K562 (cell line): ENCODE measurements at regions not wholly inside any gene's neighbourhood (a gene's known extent, or its start where the extent isn't known, plus 50 kb on each side); places are given as distances from the start of the nearest gene placed in this dataset.

Source experiments
- ATAC-seq: fragments of 200-7000 bp; cut with Tn5 transposase; 3 replicates; pipeline ENCODE4 v1.9.1; 2020; ENCODE audit warnings: moderate library complexity
- BruUV-seq: library from RNA; stranded (reverse); fragments of 400-500 nt; replicated peaks from 2 replicates; lab custom pipeline; 2021; lab: Mats Ljungman, UMichigan
- CTCF ChIA-PET: fragments of 300-600 bp; formaldehyde crosslinking; extraction: SDS; loops from one replicate; lab custom pipeline; 2021; ENCODE audit warnings: low intra/inter-chr PET ratio; lab: Yijun Ruan, JAX
- POLR2A ChIA-PET: fragments of 300-600, 350-650 bp; sonication (Branson Sonifier 250); formaldehyde crosslinking; extraction: SDS; loops from one replicate; lab custom pipeline; 2021; ENCODE audit warnings: antibody characterized with exemption, inconsistent platforms; lab: Yijun Ruan, JAX
- DNase-seq, 4 experiments: peaks; one replicate each; pipeline versions ENCODE4 v3.0.0 to v3.0.0-alpha.2; 2011 to 2018; ENCODE audit warnings: low spot score in 3 of 4, mixed read lengths in 3 of 4; ENCODE audit errors: extremely low read depth in 1 of 4
- FAIRE-seq: peaks from 2 replicates; lab custom pipeline; 2011; peaks lifted over from hg19 to GRCh38; lab: Jason Lieb, UNC
- H2AFZ ChIP-seq: 2 replicates; pipeline ENCODE4 v1.6.0; 2011; ENCODE audit warnings: low read depth, low read length, control low read depth, inconsistent platforms
- H3K27ac ChIP-seq: fragments of 200-600 bp; 3 replicates; pipeline ENCODE4 v1.8.0; 2011; ENCODE audit warnings: low read depth, mild to moderate bottlenecking, control low read depth, inconsistent platforms, low read length, moderate library complexity, mixed read lengths; ENCODE audit errors: extremely low read depth
- H3K27me3 ChIP-seq, 2 experiments: fragments of 300-600 bp in 1 of 2; 2 replicates in 1 of 2; 3 replicates in 1 of 2; pipeline versions ENCODE4 v1.6.0 to v1.8.0; 2011; ENCODE audit warnings: inconsistent platforms in 2 of 2, low read length in 2 of 2, mild to moderate bottlenecking in 1 of 2, mixed read lengths in 1 of 2, moderate library complexity in 1 of 2; ENCODE audit not compliant: control insufficient read depth in 2 of 2, insufficient read depth in 2 of 2
- H3K36me3 ChIP-seq: fragments of 300-600 bp; 3 replicates; pipeline ENCODE4 v1.8.0; 2011; ENCODE audit warnings: mild to moderate bottlenecking, low read length, inconsistent platforms; ENCODE audit not compliant: control insufficient read depth, insufficient read depth
- H3K4me1 ChIP-seq, 2 experiments: fragments of 200-600 bp in 1 of 2; replicated peaks in 1 of 2; 2 replicates in 1 of 2; 3 replicates in 1 of 2; pipeline versions ENCODE4 v1.5.1 to v1.8.0; 2011; ENCODE audit warnings: inconsistent platforms in 2 of 2, low read length in 2 of 2, mild to moderate bottlenecking in 1 of 2, mixed read lengths in 1 of 2, moderate library complexity in 1 of 2; ENCODE audit not compliant: control insufficient read depth in 2 of 2, insufficient read depth in 2 of 2
- H3K4me2 ChIP-seq: 2 replicates; pipeline ENCODE4 v1.6.1; 2011; ENCODE audit warnings: low read length, control low read depth, inconsistent platforms, mixed read lengths; ENCODE audit not compliant: insufficient read depth
- H3K4me3 ChIP-seq: fragments of 200-600 bp; sonication (generic), shearing (Covaris generic); 2 replicates; pipeline ENCODE4 v1.5.1; 2016; ENCODE audit warnings: control low read depth, inconsistent platforms
- H3K79me2 ChIP-seq: fragments of 200-600 bp; 3 replicates; pipeline ENCODE4 v1.8.0; 2011; ENCODE audit warnings: low read length, inconsistent platforms; ENCODE audit not compliant: control insufficient read depth, insufficient read depth
- H3K9ac ChIP-seq, 2 experiments: 2 replicates each; pipeline versions ENCODE4 v1.6.0 to v1.6.1; 2011; ENCODE audit warnings: low read depth in 2 of 2, low read length in 2 of 2, control low read depth in 1 of 2, inconsistent platforms in 1 of 2, mild to moderate bottlenecking in 1 of 2, mixed read lengths in 1 of 2; ENCODE audit not compliant: insufficient read depth in 1 of 2
- H3K9me1 ChIP-seq: one replicate; pipeline ENCODE4 v1.6.0; 2011; ENCODE audit warnings: inconsistent platforms, mild to moderate bottlenecking, low read length, moderate library complexity; ENCODE audit not compliant: control insufficient read depth, insufficient read depth
- H3K9me3 ChIP-seq: replicated peaks from 2 replicates; pipeline ENCODE4 v1.5.1; 2011; ENCODE audit warnings: low read depth, low read length, inconsistent platforms; ENCODE audit not compliant: control insufficient read depth, insufficient read depth
- H4K20me1 ChIP-seq: replicated peaks from 2 replicates; pipeline ENCODE4 v1.6.1; 2011; ENCODE audit warnings: low read length, inconsistent platforms, mixed read lengths; ENCODE audit not compliant: control insufficient read depth, insufficient read depth
- BACH1 ChIP-seq: fragments of 200-800 bp; sonication (Bioruptor generic); IDR thresholded peaks from 2 replicates; pipeline ENCODE4 v1.6.1; 2016; ENCODE audit warnings: missing genetic modification characterization, missing compliant biosample characterization
- BCL6 ChIP-seq: fragments of 250-450 bp; sonication (Bioruptor Pico); IDR thresholded peaks from 2 replicates; pipeline ENCODE4 v1.4.0; 2020
- E2F3 ChIP-seq: fragments of 250-450 bp; sonication (Bioruptor Pico); IDR thresholded peaks from 2 replicates; pipeline ENCODE4 v1.4.0; 2020; ENCODE audit warnings: mild to moderate bottlenecking
- FOXA3 ChIP-seq, 2 experiments: fragments of 450-650 bp in 1 of 2; sonication (generic) in 1 of 2; formaldehyde crosslinking; IDR thresholded peaks in 1 of 2; conservative IDR thresholded peaks in 1 of 2; 2 replicates each; pipeline versions ENCODE4 v1.4.0 to v1.8.0; 2020 to 2022; ENCODE audit warnings: mild to moderate bottlenecking in 2 of 2, missing genetic modification reagents in 1 of 2
- MAFF ChIP-seq: IDR thresholded peaks from 2 replicates; pipeline ENCODE4 v1.6.1; 2012; ENCODE audit warnings: low read length, improper control_type of control experiment
- U2AF2 ChIP-seq: fragments of 200-400 bp; formaldehyde crosslinking; optimal IDR thresholded peaks from 2 replicates; pipeline ENCODE3; 2017; ENCODE audit warnings: low read depth, mild to moderate bottlenecking, low read length
- ZEB2 ChIP-seq: fragments of 450-650 bp; IDR thresholded peaks from 2 replicates; pipeline ENCODE4 v1.6.1; 2016
- WGBS: fragments of 100-300 bp; shearing (Covaris generic); methylation state at CpG from one replicate; pipeline ENCODE4 v1.1.6; 2016; ENCODE audit warnings: low coverage, mixed read lengths; ENCODE audit not compliant: insufficient coverage; ENCODE audit errors: missing lambda C conversion rate; 5-methylcytosine and 5-hydroxymethylcytosine counted together
- in situ Hi-C: fragments of 300-500 bp; cut with MboI; formaldehyde crosslinking; loops from 4 replicates; pipeline ENCODE4 v1.15.0; 2018; ENCODE audit warnings: inconsistent platforms, mixed read lengths
- intact Hi-C: fragments of 100-400 bp; cut with micrococcal nuclease; formaldehyde crosslinking; loops from 2 replicates; pipeline ENCODE4 v1.14.2; 2022
- TF ChIP-seq, protein P1 (sequence below): sonication (generic); formaldehyde crosslinking; IDR thresholded peaks from 2 replicates; pipeline ENCODE4 v1.8.0; 2023; ENCODE audit warnings: mild to moderate bottlenecking, missing genetic modification reagents

DNA sequence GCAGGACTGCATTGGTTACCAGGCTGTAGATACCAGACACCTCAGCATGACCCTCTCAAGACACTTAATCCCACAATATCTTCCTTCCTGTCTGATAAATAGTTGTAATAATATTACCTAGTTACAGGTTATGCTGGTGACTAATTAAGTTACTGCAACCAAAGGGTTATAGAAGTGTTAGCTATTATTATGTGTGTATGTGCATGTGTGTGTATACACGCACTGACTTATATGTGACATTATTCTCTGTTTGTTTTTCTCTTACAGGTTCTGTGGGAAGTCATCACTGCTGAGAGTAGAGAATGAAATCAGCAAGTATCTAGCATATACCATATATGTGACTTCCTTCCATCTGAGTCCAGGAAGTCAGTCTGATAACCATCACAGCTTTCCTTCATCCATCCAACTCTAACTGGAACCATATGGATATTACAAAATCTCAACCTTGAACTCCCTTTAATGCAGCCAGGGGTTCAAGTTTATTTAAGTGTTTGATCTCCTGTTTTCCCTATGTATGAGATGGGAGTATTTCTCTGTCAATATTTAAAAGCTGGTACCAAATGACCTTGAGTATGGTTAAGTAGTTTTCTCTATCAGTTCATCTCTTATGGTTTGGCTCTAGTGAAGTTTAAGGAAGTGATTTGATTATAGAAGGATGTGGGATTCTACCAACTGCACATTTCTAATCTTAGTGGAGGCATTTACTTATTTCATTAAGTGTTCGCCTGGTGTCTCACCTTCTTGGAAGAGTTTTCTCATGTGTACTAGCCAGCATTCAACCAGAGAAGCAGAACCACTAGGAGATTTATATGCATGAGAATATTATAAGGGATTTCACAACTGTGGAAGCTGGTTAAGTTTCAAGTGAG lies 313.2 kb downstream of the HIVEP2 start:
- no peak for FAIRE-seq
- intact Hi-C loops (no loop called here), in situ Hi-C loops (no loop called here)
- no peak for DNase-seq
- H3K79me2 ChIP-seq = no peaks in the 10 kb centered on the region
- H3K9me3 ChIP-seq = no peaks in the 10 kb centered on the region
- no peaks in the 10 kb centered on the region for H4K20me1 ChIP-seq
- no peak overlapping the region for H3K27ac ChIP-seq
- H3K4me3 ChIP-seq = no peak overlapping the region
- ChIA-PET POLR2A (interaction anchor here (0.7 kb wide), 1 partner anchor 16 kb away, joined by 4 read pairs; no protein-coding TSS in a partner anchor), CTCF (no interaction called here)
- 3% methylated on average over 2 of the region's 2 CpGs for WGBS
- no peak for ATAC-seq
- no peaks in the 10 kb centered on the region for H3K27me3 ChIP-seq
- no peaks in the 10 kb centered on the region for H3K4me1 ChIP-seq
- H2AFZ ChIP-seq = no peak overlapping the region
- H3K4me2 ChIP-seq = no peak overlapping the region
- H3K9me1 ChIP-seq = no peaks in the 10 kb centered on the region
- H3K36me3 ChIP-seq = no peaks in the 10 kb centered on the region
- no peak overlapping the region for H3K9ac ChIP-seq
- TF ChIP-seq MAFF (no peak), BACH1 (tag) (no peak), BCL6 (CRISPR knock-in tag) (no peak), E2F3 (no peak), FOXA3 (CRISPR knock-in tag; conservative IDR thresholded peaks at IDR 0.05 in 1 of 2, IDR thresholded peaks at IDR 0.05 in 1 of 2) (no peak), U2AF2 (no peak), ZEB2 (no peak)
- TF ChIP-seq, protein P1, sequence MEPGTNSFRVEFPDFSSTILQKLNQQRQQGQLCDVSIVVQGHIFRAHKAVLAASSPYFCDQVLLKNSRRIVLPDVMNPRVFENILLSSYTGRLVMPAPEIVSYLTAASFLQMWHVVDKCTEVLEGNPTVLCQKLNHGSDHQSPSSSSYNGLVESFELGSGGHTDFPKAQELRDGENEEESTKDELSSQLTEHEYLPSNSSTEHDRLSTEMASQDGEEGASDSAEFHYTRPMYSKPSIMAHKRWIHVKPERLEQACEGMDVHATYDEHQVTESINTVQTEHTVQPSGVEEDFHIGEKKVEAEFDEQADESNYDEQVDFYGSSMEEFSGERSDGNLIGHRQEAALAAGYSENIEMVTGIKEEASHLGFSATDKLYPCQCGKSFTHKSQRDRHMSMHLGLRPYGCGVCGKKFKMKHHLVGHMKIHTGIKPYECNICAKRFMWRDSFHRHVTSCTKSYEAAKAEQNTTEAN (CRISPR knock-in tag) = no peak
- no TSS peak for BruUV-seq
